ENCODE measurements at regions not wholly inside any gene's neighbourhood (a gene's known extent, or its start where the extent isn't known, plus 50 kb on each side); places are given as distances from the start of the nearest gene placed in this dataset.
"Not testable (repeated sequence)": the region's sequence is repeated elsewhere in the genome, so short reads cannot be mapped to it uniquely, and the experiment has no call there.

GRCh38 chr1:194062526-194062925 is 876.1 kb upstream of the B3GALT2 start:
- Histone ChIP-seq H3K27ac (no peak overlapping the region), H3K27me3 (replicated peaks; ENCODE audit: insufficient read depth) (no peaks in the 10 kb centered on the region), H3K4me3 (no peak overlapping the region), H3K36me3 (no peaks in the 10 kb centered on the region), H3K4me1 (ENCODE audit: control insufficient read depth in 1 of 2, low read depth in 2 of 2) (no peaks in the 10 kb centered on the region), H3K9me3 (no peaks in the 10 kb centered on the region)
- no peak for DNase-seq (ENCODE audit: low spot score)
- no peak for ATAC-seq (ENCODE audit: insufficient number of reproducible peaks, low FRiP score, low read depth)
- no peak for TF ChIP-seq CTCF (IDR thresholded peaks at IDR 0.05)

GRCh38 chr1:194060481-194060880 is 874.1 kb upstream of the B3GALT2 start:
- TF ChIP-seq CTCF (IDR thresholded peaks at IDR 0.05), result no peak
- no peak overlapping the region for H3K4me3 ChIP-seq
- H3K4me1 ChIP-seq (ENCODE audit: control insufficient read depth in 1 of 2, low read depth in 2 of 2), result peaks cover 0 to 11% of the 10 kb centered on the region in 2 donors
- no peaks in the 10 kb centered on the region for H3K27me3 ChIP-seq (replicated peaks; ENCODE audit: insufficient read depth)
- DNase-seq (ENCODE audit: low spot score) (no peak), ATAC-seq (ENCODE audit: insufficient number of reproducible peaks, low FRiP score, low read depth) (no peak)
- H3K27ac ChIP-seq, result no peak overlapping the region
- H3K36me3 ChIP-seq, result no peaks in the 10 kb centered on the region
- no peaks in the 10 kb centered on the region for H3K9me3 ChIP-seq

GRCh38 chr1:194058268-194058667 is 871.9 kb upstream of the B3GALT2 start:
- peaks cover 0 to 11% of the 10 kb centered on the region in 2 donors for H3K4me1 ChIP-seq (ENCODE audit: control insufficient read depth in 1 of 2, low read depth in 2 of 2)
- H3K4me3 ChIP-seq; H3K27me3 ChIP-seq (replicated peaks; ENCODE audit: insufficient read depth); ATAC-seq (ENCODE audit: insufficient number of reproducible peaks, low FRiP score, low read depth); H3K36me3 ChIP-seq; H3K9me3 ChIP-seq; H3K27ac ChIP-seq; DNase-seq (ENCODE audit: low spot score): not testable (repeated sequence)

GRCh38 chr1:194056169-194056568 is 869.8 kb upstream of the B3GALT2 start:
- TF ChIP-seq CTCF (IDR thresholded peaks at IDR 0.05), result no peak
- Histone ChIP-seq H3K4me3 (no peak overlapping the region), H3K27ac (no peak overlapping the region), H3K4me1 (ENCODE audit: control insufficient read depth in 1 of 2, low read depth in 2 of 2) (peaks cover 0 to 11% of the 10 kb centered on the region in 2 donors), H3K27me3 (replicated peaks; ENCODE audit: insufficient read depth) (no peaks in the 10 kb centered on the region), H3K9me3 (no peaks in the 10 kb centered on the region), H3K36me3 (no peaks in the 10 kb centered on the region)
- DNase-seq (ENCODE audit: low spot score), result no peak
- ATAC-seq (ENCODE audit: insufficient number of reproducible peaks, low FRiP score, low read depth), result no peak

- DNase-seq (ENCODE audit: low spot score) (no peak), ATAC-seq (ENCODE audit: insufficient number of reproducible peaks, low FRiP score, low read depth) (no peak)
These were observed 869.1 kb upstream of the B3GALT2 start for GRCh38 chr1:194055536-194055935.

More at GRCh38 chr1:194055536-194055935, 869.1 kb upstream of the B3GALT2 start:
- Histone ChIP-seq H3K27ac (no peak overlapping the region), H3K4me3 (no peak overlapping the region), H3K4me1 (ENCODE audit: control insufficient read depth in 1 of 2, low read depth in 2 of 2) (peaks cover 0 to 11% of the 10 kb centered on the region in 2 donors), H3K36me3 (no peaks in the 10 kb centered on the region), H3K27me3 (replicated peaks; ENCODE audit: insufficient read depth) (no peaks in the 10 kb centered on the region), H3K9me3 (no peaks in the 10 kb centered on the region)
- no peak for TF ChIP-seq CTCF (IDR thresholded peaks at IDR 0.05)
